Stomach (tissue), 8 donors: ENCODE measurements at regions not wholly inside any gene's neighbourhood (a gene's known extent, or its start where the extent isn't known, plus 50 kb on each side); places are given as distances from the start of the nearest gene placed in this dataset.

Source experiments
- DNase-seq, 2 donors: peaks; one replicate each; pipeline versions ENCODE4 v3.0.0 to v3.0.0-alpha.2; 2013 to 2019
- H3K27ac ChIP-seq, 5 donors: fragments of 200-600 bp in 4 of 5; sonication (generic) in 4 of 5; one replicate each; pipeline ENCODE4 v1.5.1; 2013 to 2019; ENCODE audit warnings: mild to moderate bottlenecking in 1 of 5, moderate library complexity in 1 of 5
- H3K27me3 ChIP-seq, 3 donors: fragments of 200-600 bp; sonication (generic); one replicate each; pipeline ENCODE4 v1.5.1; 2017 to 2019; ENCODE audit warnings: mixed run types in 1 of 3
- H3K36me3 ChIP-seq, 4 donors: fragments of 200-600 bp; sonication (generic); 1 replicate in 3 of 4; 2 replicates in 1 of 4; pipeline ENCODE4 v1.5.1; 2016 to 2019
- H3K4me1 ChIP-seq, 4 donors: fragments of 200-600 bp; sonication (generic); one replicate each; pipeline ENCODE4 v1.5.1; 2016 to 2019
- H3K4me3 ChIP-seq, 4 donors: fragments of 200-600 bp; sonication (generic) in 3 of 4; one replicate each; pipeline ENCODE4 v1.5.1; 2016 to 2019; ENCODE audit warnings: mild to moderate bottlenecking in 1 of 4
- H3K9me3 ChIP-seq, 4 donors: fragments of 200-600 bp; sonication (generic); one replicate each; pipeline ENCODE4 v1.5.1; 2016 to 2019
- EP300 ChIP-seq: sonication (generic); formaldehyde crosslinking; IDR thresholded peaks from one replicate; pipeline ENCODE4 v1.6.1; 2017; ENCODE audit warnings: antibody characterized with exemption
- POLR2A ChIP-seq, 4 donors: fragments of 450-650 bp; IDR thresholded peaks; one replicate each; pipeline ENCODE4 v1.6.1; 2016; ENCODE audit warnings: antibody characterized with exemption in 4 of 4, control low read depth in 2 of 4, mild to moderate bottlenecking in 1 of 4, moderate library complexity in 1 of 4
- POLR2AphosphoS5 ChIP-seq, 3 donors: sonication (generic); formaldehyde crosslinking; IDR thresholded peaks; one replicate each; pipeline ENCODE4 v1.6.1; 2016; ENCODE audit warnings: antibody characterized with exemption in 3 of 3
- WGBS, 5 donors: extraction: QIAGEN DNeasy Blood & Tissue Kit in 3 of 5; methylation state at CpG; one replicate each; pipeline versions ENCODE4 v1.1.5 to v1.1.7; 2013 to 2018; 5-methylcytosine and 5-hydroxymethylcytosine counted together
- intact Hi-C: fragments of 100-400 bp; cut with DNase I; formaldehyde crosslinking; loops from one replicate; pipeline ENCODE4 v1.15.1; 2023; ENCODE audit warnings: low total_unique reads
- TF ChIP-seq, protein P1 (sequence below), 7 experiments: fragments of 450-650 bp in 4 of 7; fragments of 200-600 bp in 3 of 7; sonication (generic) in 3 of 7; IDR thresholded peaks; one replicate each; pipeline ENCODE4 v1.5.1; 2016 to 2019; ENCODE audit warnings: antibody characterized with exemption in 7 of 7, control low read depth in 2 of 7, mild to moderate bottlenecking in 1 of 7
- donor health status: healthy with polysubstance abuse.
- donor health status: Bipolar disorder and iron deficiency.
- donor health status: healthy.

DNA sequence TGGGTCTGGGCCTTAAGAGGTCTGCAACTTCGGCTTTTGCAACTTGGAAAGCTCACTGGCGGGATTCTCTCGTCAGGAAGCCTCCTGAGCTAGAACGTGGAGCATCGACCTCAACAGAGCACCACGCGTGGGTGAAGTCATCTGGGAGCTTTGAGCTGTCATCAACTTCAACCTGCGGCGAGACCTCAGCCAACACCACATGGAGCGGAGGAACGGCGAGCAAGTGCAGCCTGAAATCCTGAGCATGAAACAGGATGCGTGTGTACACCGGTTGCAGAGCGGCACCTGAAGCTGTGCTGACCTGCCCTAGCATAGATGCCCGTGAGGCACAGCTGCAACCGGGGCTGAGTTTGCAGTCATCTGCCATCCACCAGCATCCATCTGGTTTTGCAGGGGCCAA, 295.7 kb upstream of the SHH start:
- Histone ChIP-seq H3K4me1 (no peaks in the 10 kb centered on the region), H3K4me3 (no peak overlapping the region), H3K27ac (no peak overlapping the region), H3K36me3 (no peaks in the 10 kb centered on the region), H3K9me3 (no peaks in the 10 kb centered on the region), H3K27me3 (no peaks in the 10 kb centered on the region)
- intact Hi-C loops, result no loop called here
- WGBS, 5 donors, result 90 to 95% (median 93%) methylated on average over 15 to 17 of the region's 17 CpGs
- no peak for TF ChIP-seq POLR2AphosphoS5 (IDR thresholded peaks at IDR 0.05)
- TF ChIP-seq POLR2A (IDR thresholded peaks at IDR 0.05), result no peak
- TF ChIP-seq, protein P1, sequence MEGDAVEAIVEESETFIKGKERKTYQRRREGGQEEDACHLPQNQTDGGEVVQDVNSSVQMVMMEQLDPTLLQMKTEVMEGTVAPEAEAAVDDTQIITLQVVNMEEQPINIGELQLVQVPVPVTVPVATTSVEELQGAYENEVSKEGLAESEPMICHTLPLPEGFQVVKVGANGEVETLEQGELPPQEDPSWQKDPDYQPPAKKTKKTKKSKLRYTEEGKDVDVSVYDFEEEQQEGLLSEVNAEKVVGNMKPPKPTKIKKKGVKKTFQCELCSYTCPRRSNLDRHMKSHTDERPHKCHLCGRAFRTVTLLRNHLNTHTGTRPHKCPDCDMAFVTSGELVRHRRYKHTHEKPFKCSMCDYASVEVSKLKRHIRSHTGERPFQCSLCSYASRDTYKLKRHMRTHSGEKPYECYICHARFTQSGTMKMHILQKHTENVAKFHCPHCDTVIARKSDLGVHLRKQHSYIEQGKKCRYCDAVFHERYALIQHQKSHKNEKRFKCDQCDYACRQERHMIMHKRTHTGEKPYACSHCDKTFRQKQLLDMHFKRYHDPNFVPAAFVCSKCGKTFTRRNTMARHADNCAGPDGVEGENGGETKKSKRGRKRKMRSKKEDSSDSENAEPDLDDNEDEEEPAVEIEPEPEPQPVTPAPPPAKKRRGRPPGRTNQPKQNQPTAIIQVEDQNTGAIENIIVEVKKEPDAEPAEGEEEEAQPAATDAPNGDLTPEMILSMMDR (IDR thresholded peaks at IDR 0.05), result no peak
- no peak for TF ChIP-seq EP300
- DNase-seq, result no peak

DNA sequence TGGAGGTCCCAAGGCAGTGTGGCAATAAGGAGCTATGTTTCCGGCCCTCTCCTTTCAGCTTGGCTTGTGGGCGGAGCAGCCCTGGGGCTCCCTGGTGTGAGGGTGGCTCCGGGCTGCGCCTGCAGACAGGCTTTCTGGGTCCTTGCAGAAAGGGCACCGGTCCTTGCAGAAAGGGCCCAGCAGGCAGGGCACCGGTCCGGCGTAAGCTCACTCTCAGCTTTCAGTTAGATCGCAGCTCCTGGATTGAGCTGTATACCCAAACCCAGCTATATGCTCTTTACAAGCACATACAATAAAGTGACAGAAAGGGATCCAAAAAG, 293.8 kb upstream of the SHH start:
- intact Hi-C loops, result no loop called here
- H3K36me3 ChIP-seq, result no peaks in the 10 kb centered on the region
- no peaks in the 10 kb centered on the region for H3K4me1 ChIP-seq
- no peaks in the 10 kb centered on the region for H3K27me3 ChIP-seq
- H3K4me3 ChIP-seq, result no peak overlapping the region
- H3K27ac ChIP-seq, result no peak overlapping the region
- WGBS, 5 donors, result 49 to 60% (median 57%) methylated on average over 9 of the region's 9 CpGs
- TF ChIP-seq POLR2AphosphoS5 (IDR thresholded peaks at IDR 0.05) (no peak), EP300 (no peak), POLR2A (IDR thresholded peaks at IDR 0.05) (no peak)
- TF ChIP-seq, protein P1 (IDR thresholded peaks at IDR 0.05), result no peak
- DNase-seq, result peak in 1 of 2 donors; percentile 21
- no peaks in the 10 kb centered on the region for H3K9me3 ChIP-seq

DNA sequence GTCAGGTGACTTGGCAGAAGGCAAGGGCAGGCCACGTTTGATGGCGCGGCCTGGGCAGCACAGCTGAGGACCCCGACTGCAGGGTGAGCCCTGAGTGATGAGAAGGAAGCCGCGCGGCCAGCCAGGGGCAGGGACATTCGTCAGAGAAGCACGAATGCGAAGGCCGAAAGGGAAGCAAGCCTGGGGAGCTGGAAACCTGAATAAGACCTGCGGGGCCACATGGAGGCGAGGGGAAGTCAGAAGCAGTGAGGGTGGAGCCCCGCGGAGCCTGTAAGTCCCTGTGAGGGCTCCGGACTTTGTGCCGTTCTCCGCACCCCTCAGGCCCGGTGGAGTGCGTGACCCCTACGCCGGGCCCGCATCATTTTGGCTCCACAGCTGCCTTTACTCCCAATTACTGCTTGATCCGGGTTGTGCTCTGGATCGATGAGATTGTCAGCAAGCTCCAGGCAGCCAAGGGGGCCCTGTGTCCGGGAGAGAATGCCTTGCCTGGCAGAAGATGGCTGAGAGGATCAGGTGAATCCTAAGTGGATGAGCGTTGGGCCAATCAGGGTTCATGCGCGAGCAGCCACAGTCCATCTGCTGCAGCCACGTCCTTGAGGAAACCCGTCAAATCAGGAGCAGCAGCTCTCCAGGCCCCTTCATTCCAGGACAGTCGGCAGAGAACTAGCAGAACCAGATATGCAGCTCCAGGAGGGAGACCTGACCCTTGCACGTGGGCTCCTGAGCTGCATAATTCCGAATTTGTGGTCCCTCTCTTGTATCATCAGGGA, 293.3 kb upstream of the SHH start:
- DNase-seq, result peak in 1 of 2 donors; percentile 26
- intact Hi-C loops, result no loop called here
- TF ChIP-seq, protein P1 (IDR thresholded peaks at IDR 0.05), result no peak
- no peaks in the 10 kb centered on the region for H3K9me3 ChIP-seq
- whole genome bisulfite sequencing, 5 donors, result 77 to 81% (median 79%) methylated on average over 30 to 34 of the region's 34 CpGs
- no peaks in the 10 kb centered on the region for H3K4me1 ChIP-seq
- H3K36me3 ChIP-seq, result no peaks in the 10 kb centered on the region
- H3K27me3 ChIP-seq, result no peaks in the 10 kb centered on the region
- no peak overlapping the region for H3K27ac ChIP-seq
- no peak overlapping the region for H3K4me3 ChIP-seq

DNA sequence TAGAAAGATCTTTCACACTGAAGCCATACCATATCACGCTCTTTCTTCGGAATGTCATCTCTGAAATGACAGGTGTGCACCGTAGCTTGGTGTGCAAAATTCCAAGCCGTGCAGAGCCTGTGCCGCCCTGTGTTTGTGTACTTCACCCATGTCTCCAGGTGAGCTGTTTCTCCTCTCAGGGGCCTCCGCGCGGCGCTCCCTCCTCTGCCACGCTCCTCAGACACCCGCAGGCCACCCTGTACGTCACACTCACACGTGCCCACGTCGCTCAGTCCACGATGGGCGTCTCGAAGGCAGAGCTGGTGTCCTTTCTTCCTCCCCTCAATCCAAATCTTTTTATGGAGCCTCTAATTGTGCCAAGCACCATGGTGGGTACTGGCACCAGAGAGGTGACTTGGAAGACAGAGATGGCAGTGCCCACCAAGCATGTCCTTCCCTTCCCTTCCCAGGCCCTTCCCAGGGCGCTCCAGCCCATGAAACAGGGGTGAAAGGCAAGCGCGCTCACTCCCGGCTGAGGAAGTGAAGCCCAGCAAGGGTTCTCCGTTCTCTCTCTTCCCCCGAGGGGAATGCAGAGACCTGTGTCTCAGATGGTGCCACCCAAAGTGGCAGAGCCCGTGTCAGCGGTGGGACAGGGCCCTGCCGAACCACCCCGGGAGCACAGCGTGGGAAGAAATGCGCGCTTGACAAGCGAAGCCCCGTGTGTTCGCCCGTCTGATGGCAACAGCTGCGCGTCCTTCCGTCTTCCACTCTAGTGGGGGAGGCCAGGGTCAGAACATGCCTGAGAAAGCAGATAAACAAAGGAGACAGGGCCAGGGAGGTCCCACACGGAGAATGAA, 292.5 kb upstream of the SHH start:
- 84 to 91% (median 91%) methylated on average over 33 to 39 of the region's 39 CpGs for WGBS, 5 donors
- H3K27me3 ChIP-seq, result no peaks in the 10 kb centered on the region
- H3K4me1 ChIP-seq, result no peaks in the 10 kb centered on the region
- DNase-seq, result no peak
- no peak overlapping the region for H3K27ac ChIP-seq
- no peaks in the 10 kb centered on the region for H3K9me3 ChIP-seq
- H3K4me3 ChIP-seq, result no peak overlapping the region
- TF ChIP-seq POLR2A (IDR thresholded peaks at IDR 0.05) (no peak), EP300 (no peak), POLR2AphosphoS5 (IDR thresholded peaks at IDR 0.05) (no peak)
- TF ChIP-seq, protein P1 (IDR thresholded peaks at IDR 0.05), result no peak
- intact Hi-C loops, result no loop called here
- no peaks in the 10 kb centered on the region for H3K36me3 ChIP-seq
